CD4-positive, alpha-beta T cell (primary cell): ENCODE measurements at regions not wholly inside any gene's neighbourhood (a gene's known extent, or its start where the extent isn't known, plus 50 kb on each side); places are given as distances from the start of the nearest gene placed in this dataset.

Source experiments
- ATAC-seq: fragments of 200-7000 bp; cut with Tn5 transposase; one replicate; pipeline ENCODE4 v1.10.0; 2022; ENCODE audit warnings: mild to moderate bottlenecking; ENCODE audit not compliant: poor library complexity
- CTCF ChIA-PET: fragments of 350-600 bp; sonication (Branson Sonifier 250); formaldehyde crosslinking; loops from one replicate; lab custom pipeline; 2021; ENCODE audit warnings: antibody characterized with exemption, inconsistent platforms; lab: Charles Lee
- POLR2A ChIA-PET: fragments of 350-600 bp; sonication (Branson Sonifier 250); formaldehyde crosslinking; loops from one replicate; lab custom pipeline; 2021; ENCODE audit warnings: antibody characterized with exemption, inconsistent platforms; lab: Charles Lee
- DNase-seq, 14 experiments: peaks; one replicate each; pipeline ENCODE4 v3.0.0-alpha.2; 2013 to 2020; ENCODE audit warnings: mixed read lengths in 2 of 14
- H3K27ac ChIP-seq, 2 donors: one replicate each; pipeline versions ENCODE4 v1.5.1 to v1.7.0; 2013; ENCODE audit warnings: low read length in 2 of 2, low read depth in 1 of 2, mild to moderate bottlenecking in 1 of 2
- H3K27me3 ChIP-seq, 2 experiments: 1 replicate in 1 of 2; 2 replicates in 1 of 2; pipeline versions ENCODE4 v1.6.1 to v1.7.0; 2013; ENCODE audit warnings: low read length in 2 of 2, control low read depth in 1 of 2, mild to moderate bottlenecking in 1 of 2, moderate library complexity in 1 of 2; ENCODE audit not compliant: insufficient read depth in 2 of 2, control insufficient read depth in 1 of 2
- H3K36me3 ChIP-seq: one replicate; pipeline ENCODE4 v1.6.1; 2013; ENCODE audit warnings: low read length, control low read depth; ENCODE audit not compliant: insufficient read depth
- H3K4me1 ChIP-seq: one replicate; pipeline ENCODE4 v1.6.1; 2013; ENCODE audit warnings: low read length, control low read depth; ENCODE audit not compliant: insufficient read depth
- H3K4me3 ChIP-seq: one replicate; pipeline ENCODE4 v1.5.1; 2013; ENCODE audit warnings: mild to moderate bottlenecking, low read length, moderate library complexity
- H3K9me3 ChIP-seq, 2 experiments: 1 replicate in 1 of 2; 2 replicates in 1 of 2; pipeline versions ENCODE4 v1.6.1 to v1.7.0; 2013; ENCODE audit warnings: low read length in 2 of 2, mild to moderate bottlenecking in 2 of 2, control low read depth in 1 of 2, moderate library complexity in 1 of 2; ENCODE audit not compliant: control insufficient read depth in 1 of 2, insufficient read depth in 1 of 2
- H3K27ac Mint-ChIP-seq: one replicate; pipeline ENCODE4 v1.8.0; 2020; ENCODE audit warnings: mixed read lengths
- H3K27me3 Mint-ChIP-seq: one replicate; pipeline ENCODE4 v1.8.0; 2021; ENCODE audit warnings: mixed read lengths
- H3K36me3 Mint-ChIP-seq: one replicate; pipeline ENCODE4 v1.8.0; 2021; ENCODE audit warnings: low read depth, mixed read lengths
- H3K4me1 Mint-ChIP-seq: one replicate; pipeline ENCODE4 v1.8.0; 2021; ENCODE audit warnings: low read depth, mixed read lengths
- H3K4me3 Mint-ChIP-seq: one replicate; pipeline ENCODE4 v1.8.0; 2020; ENCODE audit warnings: mild to moderate bottlenecking, mixed read lengths
- H3K9me3 Mint-ChIP-seq: one replicate; pipeline ENCODE4 v1.8.0; 2020; ENCODE audit warnings: mixed read lengths
- intact Hi-C, 2 experiments: fragments of 100-400 bp; cut with DNase I in 1 of 2; cut with micrococcal nuclease in 1 of 2; formaldehyde crosslinking; loops; one replicate each; pipeline versions ENCODE4 v1.15.1 to v1.9.0; 2023 to 2025; cut with DNase I, micrococcal nuclease
- TF ChIP-seq, protein P1 (sequence below): fragments of 200-600 bp; IDR thresholded peaks from one replicate; pipeline ENCODE4 v1.8.0; 2022; ENCODE audit warnings: antibody characterized with exemption, mild to moderate bottlenecking

DNA sequence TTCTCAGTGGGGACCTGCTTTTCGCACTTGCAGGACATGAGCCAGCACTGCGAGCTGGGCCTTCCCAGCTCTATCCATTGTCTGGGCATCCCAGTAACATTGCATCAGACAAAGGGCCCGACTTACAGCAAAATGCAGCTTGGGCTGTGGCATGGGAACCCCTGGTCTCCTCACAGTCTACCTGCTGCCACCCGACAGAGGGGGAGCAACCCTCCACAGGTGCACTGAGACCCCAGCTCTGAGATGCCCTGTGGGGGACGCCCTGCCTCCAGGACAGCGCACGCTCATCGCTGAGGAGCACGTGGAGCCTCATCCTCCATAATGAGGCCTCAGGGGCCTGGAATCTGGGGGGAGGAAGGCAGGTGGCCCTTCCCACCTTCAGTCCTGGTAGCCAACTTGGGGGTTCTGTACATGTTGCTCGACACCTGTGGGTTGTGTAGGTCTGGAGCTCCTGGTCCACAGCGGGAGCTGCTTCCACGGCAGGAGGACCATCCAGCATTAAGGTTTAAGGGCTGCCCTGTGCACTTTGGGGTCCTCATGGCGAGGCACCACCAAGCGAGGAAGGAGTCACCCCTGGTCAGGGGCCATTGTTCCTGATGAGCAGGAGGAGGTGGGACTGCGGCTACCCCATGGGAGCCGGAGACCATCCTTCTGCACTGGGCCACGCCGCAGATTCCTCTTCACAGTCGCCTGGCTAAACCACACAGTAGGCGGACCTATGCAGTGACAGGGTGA, 376.5 kb upstream of the IRX1 start:
- Histone ChIP-seq H3K9me3 (peaks cover 0 to 61% of the 10 kb centered on the region in 2 experiments), H3K4me1 (no peaks in the 10 kb centered on the region), H3K4me3 (no peak overlapping the region), H3K27me3 (no peaks in the 10 kb centered on the region), H3K27ac (no peak overlapping the region), H3K36me3 (no peaks in the 10 kb centered on the region)
- ChIA-PET CTCF (no interaction called here), POLR2A (no interaction called here)
- H3K4me3 Mint-ChIP-seq, result no peak overlapping the region
- no peak overlapping the region for H3K27ac Mint-ChIP-seq
- no peaks in the 10 kb centered on the region for H3K4me1 Mint-ChIP-seq
- H3K27me3 Mint-ChIP-seq, result no peaks in the 10 kb centered on the region
- TF ChIP-seq, protein P1, sequence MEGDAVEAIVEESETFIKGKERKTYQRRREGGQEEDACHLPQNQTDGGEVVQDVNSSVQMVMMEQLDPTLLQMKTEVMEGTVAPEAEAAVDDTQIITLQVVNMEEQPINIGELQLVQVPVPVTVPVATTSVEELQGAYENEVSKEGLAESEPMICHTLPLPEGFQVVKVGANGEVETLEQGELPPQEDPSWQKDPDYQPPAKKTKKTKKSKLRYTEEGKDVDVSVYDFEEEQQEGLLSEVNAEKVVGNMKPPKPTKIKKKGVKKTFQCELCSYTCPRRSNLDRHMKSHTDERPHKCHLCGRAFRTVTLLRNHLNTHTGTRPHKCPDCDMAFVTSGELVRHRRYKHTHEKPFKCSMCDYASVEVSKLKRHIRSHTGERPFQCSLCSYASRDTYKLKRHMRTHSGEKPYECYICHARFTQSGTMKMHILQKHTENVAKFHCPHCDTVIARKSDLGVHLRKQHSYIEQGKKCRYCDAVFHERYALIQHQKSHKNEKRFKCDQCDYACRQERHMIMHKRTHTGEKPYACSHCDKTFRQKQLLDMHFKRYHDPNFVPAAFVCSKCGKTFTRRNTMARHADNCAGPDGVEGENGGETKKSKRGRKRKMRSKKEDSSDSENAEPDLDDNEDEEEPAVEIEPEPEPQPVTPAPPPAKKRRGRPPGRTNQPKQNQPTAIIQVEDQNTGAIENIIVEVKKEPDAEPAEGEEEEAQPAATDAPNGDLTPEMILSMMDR, result no peak
- intact Hi-C loops, result no loop called here
- no peaks in the 10 kb centered on the region for H3K9me3 Mint-ChIP-seq
- H3K36me3 Mint-ChIP-seq, result no peaks in the 10 kb centered on the region
- ATAC-seq (no peak), DNase-seq (no peak)

DNA sequence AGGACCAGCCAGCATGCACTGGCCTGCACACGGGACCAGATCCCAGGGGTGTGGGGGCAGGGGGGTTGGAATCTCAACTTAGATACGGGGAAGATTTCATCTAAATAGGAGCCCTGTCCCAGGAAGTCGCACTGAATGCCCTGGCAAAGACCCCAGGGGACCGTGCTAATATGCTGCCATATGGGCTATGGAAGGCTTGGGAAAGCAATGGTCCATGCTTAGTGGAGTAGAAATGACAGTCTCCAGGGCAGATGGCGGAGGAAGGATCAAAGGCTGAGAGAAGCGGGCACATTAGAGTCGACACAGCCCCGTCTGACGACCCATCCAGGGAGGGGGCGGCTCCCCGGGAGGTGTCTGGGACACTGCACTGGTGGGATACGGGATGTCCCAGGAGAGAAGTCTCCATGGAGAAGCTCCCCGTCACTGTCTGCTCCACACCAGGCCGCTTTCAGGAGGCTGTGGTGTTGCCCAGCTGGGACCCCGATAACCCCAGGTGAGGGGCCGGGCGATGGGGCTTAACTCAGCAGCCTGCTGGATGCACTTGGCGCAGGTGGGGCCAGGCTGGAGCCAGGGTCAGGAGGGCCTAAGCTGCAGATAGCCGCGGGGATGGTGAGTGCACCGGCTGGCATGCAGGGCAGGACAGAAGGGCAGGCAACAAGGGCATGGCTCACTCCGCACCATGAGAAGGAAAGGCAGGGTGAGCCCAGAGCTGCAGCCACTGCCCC, 377.7 kb upstream of the IRX1 start:
- H3K27ac Mint-ChIP-seq, result no peak overlapping the region
- no peaks in the 10 kb centered on the region for H3K9me3 Mint-ChIP-seq
- POLR2A ChIA-PET, result no interaction called here
- peaks cover 0 to 68% of the 10 kb centered on the region in 2 experiments for H3K9me3 ChIP-seq
- H3K36me3 ChIP-seq, result no peaks in the 10 kb centered on the region
- no peaks in the 10 kb centered on the region for H3K4me1 Mint-ChIP-seq
- no peak overlapping the region for H3K4me3 ChIP-seq
- ATAC-seq, result no peak
- H3K27ac ChIP-seq, result no peak overlapping the region
- TF ChIP-seq, protein P1, result no peak
- H3K27me3 Mint-ChIP-seq, result no peaks in the 10 kb centered on the region
- no peaks in the 10 kb centered on the region for H3K36me3 Mint-ChIP-seq
- CTCF ChIA-PET, result no interaction called here
- DNase-seq, result no peak
- intact Hi-C loops, result no loop called here
- H3K27me3 ChIP-seq, result no peaks in the 10 kb centered on the region
- no peaks in the 10 kb centered on the region for H3K4me1 ChIP-seq
- no peak overlapping the region for H3K4me3 Mint-ChIP-seq

DNA sequence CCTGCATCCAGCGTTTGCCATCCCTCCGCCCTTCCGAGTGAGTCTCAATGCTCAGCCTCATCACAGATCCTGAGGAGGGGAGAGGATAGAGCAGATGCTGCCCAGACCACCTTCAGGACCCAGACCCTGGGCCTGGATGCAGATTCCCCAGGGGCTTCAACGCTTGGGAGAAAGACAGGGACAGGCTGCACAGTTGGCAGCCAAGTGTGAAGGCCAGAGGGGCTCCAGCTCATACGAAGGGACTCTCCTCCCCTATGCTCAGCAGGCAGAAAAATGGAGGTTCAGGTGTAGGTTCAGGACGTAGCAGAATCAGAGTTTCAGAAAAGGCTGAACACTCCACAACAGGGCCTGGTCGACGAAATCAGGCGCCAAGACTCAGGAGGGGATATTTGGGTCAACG, 378.5 kb upstream of the IRX1 start:
- POLR2A ChIA-PET, result no interaction called here
- peaks cover 0 to 71% of the 10 kb centered on the region in 2 experiments for H3K9me3 ChIP-seq
- CTCF ChIA-PET, result no interaction called here
- TF ChIP-seq, protein P1, result no peak
- H3K4me3 Mint-ChIP-seq, result no peak overlapping the region
- H3K36me3 Mint-ChIP-seq, result no peaks in the 10 kb centered on the region
- H3K4me1 Mint-ChIP-seq, result no peaks in the 10 kb centered on the region
- H3K4me1 ChIP-seq, result no peaks in the 10 kb centered on the region
- no peaks in the 10 kb centered on the region for H3K27me3 ChIP-seq
- ATAC-seq, result no peak
- H3K27ac ChIP-seq, result no peak overlapping the region
- intact Hi-C loops, result no loop called here
- peaks cover 2% of the 10 kb centered on the region for H3K9me3 Mint-ChIP-seq
- no peak overlapping the region for H3K4me3 ChIP-seq
- H3K36me3 ChIP-seq, result no peaks in the 10 kb centered on the region
- DNase-seq, result no peak
- no peaks in the 10 kb centered on the region for H3K27me3 Mint-ChIP-seq
- H3K27ac Mint-ChIP-seq, result no peak overlapping the region
